ENCODE measurements at regions not wholly inside any gene's neighbourhood (a gene's known extent, or its start where the extent isn't known, plus 50 kb on each side); places are given as distances from the start of the nearest gene placed in this dataset.

- CTCF ChIA-PET (ENCODE audit: partially characterized antibody) = interaction anchor here (0.7 kb wide), 1 partner anchor 489 kb away, joined by 4 read pairs; no protein-coding TSS in a partner anchor
- Histone ChIP-seq H3K9ac (replicated peaks in 1 of 4; ENCODE audit: extremely low read depth in 1 of 4, low read depth in 3 of 4, low read length in 3 of 4) (no peak overlapping the region), H3K4ac (replicated peaks; ENCODE audit: insufficient read length, low read depth, low read length) (no peak overlapping the region), H4K91ac (replicated peaks; ENCODE audit: insufficient read length, low read length) (no peak overlapping the region), H3K4me2 (ENCODE audit: insufficient read depth in 1 of 2, low read depth in 2 of 2, low read length in 2 of 2) (no peak overlapping the region), H3K18ac (ENCODE audit: extremely low read depth, low read length) (no peak overlapping the region), H3K9me3 (ENCODE audit: insufficient read depth in 2 of 2, low read depth in 1 of 2, low read length in 1 of 2) (no peaks in the 10 kb centered on the region), H2AFZ (ENCODE audit: low read length) (no peak overlapping the region), H4K20me1 (replicated peaks in 1 of 2; ENCODE audit: control insufficient read depth in 1 of 2, insufficient read depth in 2 of 2, low read length in 2 of 2) (no peaks in the 10 kb centered on the region), H3K79me1 (ENCODE audit: low read depth, low read length) (no peaks in the 10 kb centered on the region), H2BK12ac (ENCODE audit: low read depth, low read length) (no peak overlapping the region), H3K4me3 (ENCODE audit: extremely low read depth in 1 of 4, insufficient read depth in 2 of 4, low read depth in 3 of 4, low read length in 4 of 4) (no peak overlapping the region), H3K79me2 (ENCODE audit: control insufficient read depth in 1 of 2, insufficient read depth in 2 of 2, low read length in 2 of 2) (no peaks in the 10 kb centered on the region), H2BK5ac (ENCODE audit: low read depth, low read length) (no peak overlapping the region), H3K27ac (ENCODE audit: low read depth, low read length) (no peak overlapping the region), H2AK5ac (ENCODE audit: low read depth, low read length) (no peak overlapping the region), H2BK15ac (ENCODE audit: low read length) (no peak overlapping the region), H3K23ac (ENCODE audit: insufficient read length) (no peak overlapping the region), H2BK120ac (replicated peaks; ENCODE audit: low read depth, low read length) (no peak overlapping the region), H3K4me1 (replicated peaks in 1 of 4; ENCODE audit: control insufficient read depth in 3 of 4, insufficient read depth in 4 of 4, low read length in 3 of 4) (no peaks in the 10 kb centered on the region), H2BK20ac (ENCODE audit: low read length) (no peak overlapping the region), H4K5ac (ENCODE audit: insufficient read length, low read depth, low read length) (no peak overlapping the region), H3K36me3 (ENCODE audit: control insufficient read depth in 2 of 4, insufficient read depth in 4 of 4, low read length in 3 of 4) (no peaks in the 10 kb centered on the region), H4K8ac (ENCODE audit: extremely low read depth, insufficient read depth, low read length) (no peak overlapping the region), H3K23me2 (ENCODE audit: low read depth, low read length) (no peaks in the 10 kb centered on the region), H3K27me3 (replicated peaks in 1 of 4; ENCODE audit: control insufficient read depth in 3 of 4, extremely low read depth in 1 of 4, insufficient read depth in 3 of 4, low read length in 3 of 4) (no peaks in the 10 kb centered on the region), H3K56ac (replicated peaks; ENCODE audit: insufficient read length, low read depth, low read length) (no peak overlapping the region), H3K14ac (ENCODE audit: insufficient read length) (no peak overlapping the region)
- POLR2A ChIA-PET (ENCODE audit: partially characterized antibody) = no interaction called here
- TF ChIP-seq RNF2 (IDR thresholded peaks at IDR 0.05; ENCODE audit: borderline replicate concordance, low read depth, low read length, missing control alignments, poor library complexity, severe bottlenecking) = no peak
- peak; percentile 43 for TF ChIP-seq NANOG (IDR thresholded peaks at IDR 0.05; ENCODE audit: insufficient read depth, low read depth, low read length, poor library complexity, severe bottlenecking)
- no peak for TF ChIP-seq EZH2 (IDR thresholded peaks at IDR 0.05; ENCODE audit: low read depth, low read length, severe bottlenecking)
- no peak for TF ChIP-seq MAX (IDR thresholded peaks at IDR 0.05)
- TF ChIP-seq KDM1A (IDR thresholded peaks at IDR 0.05; ENCODE audit: borderline replicate concordance, low read length) = no peak
- DNase-seq (ENCODE audit: low read depth in 1 of 2, low spot score in 2 of 2) (no peak), FAIRE-seq (no peak)
These were observed 379.1 kb upstream of the FIGN start for GRCh38 chr2:164114937-164115336.

Measured in H1 (cell line).